SK-N-SH treated with all-trans-retinoic acid at 6 μM for 48 hours (cell line): ENCODE measurements at regions not wholly inside any gene's neighbourhood (a gene's known extent, or its start where the extent isn't known, plus 50 kb on each side); places are given as distances from the start of the nearest gene placed in this dataset.

ENCODE experiments used
- BACH2 ChIP-seq: fragments of 250-450 bp; sonication (Bioruptor Pico); IDR thresholded peaks from 2 replicates; pipeline ENCODE4 v1.9.0; 2021; ENCODE audit warnings: mild to moderate bottlenecking, borderline replicate concordance
- CSDC2 ChIP-seq: fragments of 250-450 bp; sonication (Bioruptor Pico); IDR thresholded peaks from 2 replicates; pipeline ENCODE4 v1.5.0; 2020; ENCODE audit warnings: mild to moderate bottlenecking, moderate library complexity
- ISL1 ChIP-seq: fragments of 250-450 bp; sonication (Bioruptor Pico); IDR thresholded peaks from 2 replicates; pipeline ENCODE4 v2.1.2; 2022; ENCODE audit warnings: mild to moderate bottlenecking, moderate library complexity
- POU6F1 ChIP-seq: fragments of 250-450 bp; sonication (Bioruptor Pico); IDR thresholded peaks from 2 replicates; pipeline ENCODE4 v1.8.0; 2021; ENCODE audit warnings: low read depth, mild to moderate bottlenecking, moderate library complexity, borderline replicate concordance
- RARB ChIP-seq: fragments of 250-450 bp; sonication (Bioruptor Pico); IDR thresholded peaks from 2 replicates; pipeline ENCODE4 v1.8.0; 2021; ENCODE audit warnings: mild to moderate bottlenecking, moderate library complexity
- SNAI2 ChIP-seq: fragments of 250-450 bp; sonication (Bioruptor Pico); IDR thresholded peaks from 2 replicates; pipeline ENCODE4 v1.5.0; 2020; ENCODE audit warnings: mild to moderate bottlenecking, moderate library complexity
- TOX ChIP-seq: fragments of 250-450 bp; sonication (Bioruptor Pico); IDR thresholded peaks from 2 replicates; pipeline ENCODE4 v1.8.0; 2021; ENCODE audit warnings: mild to moderate bottlenecking, moderate library complexity, borderline replicate concordance
- TSHZ2 ChIP-seq: fragments of 250-450 bp; sonication (Bioruptor Pico); IDR thresholded peaks from 2 replicates; pipeline ENCODE4 v1.5.0; 2020; ENCODE audit warnings: mild to moderate bottlenecking, moderate library complexity
- ZFP30 ChIP-seq: fragments of 450-650 bp; formaldehyde crosslinking; IDR thresholded peaks from 2 replicates; pipeline ENCODE4 v1.5.0; 2022; ENCODE audit warnings: mild to moderate bottlenecking, moderate library complexity
- ZNF8 ChIP-seq: fragments of 450-650 bp; formaldehyde crosslinking; IDR thresholded peaks from 2 replicates; pipeline ENCODE4 v1.5.0; 2020; ENCODE audit warnings: mild to moderate bottlenecking, moderate library complexity
- TF ChIP-seq, protein P1 (sequence below): fragments of 250-450 bp; sonication (Bioruptor Pico); IDR thresholded peaks from 2 replicates; pipeline ENCODE4 v1.8.0; 2020; ENCODE audit warnings: mild to moderate bottlenecking, moderate library complexity, borderline replicate concordance

DNA sequence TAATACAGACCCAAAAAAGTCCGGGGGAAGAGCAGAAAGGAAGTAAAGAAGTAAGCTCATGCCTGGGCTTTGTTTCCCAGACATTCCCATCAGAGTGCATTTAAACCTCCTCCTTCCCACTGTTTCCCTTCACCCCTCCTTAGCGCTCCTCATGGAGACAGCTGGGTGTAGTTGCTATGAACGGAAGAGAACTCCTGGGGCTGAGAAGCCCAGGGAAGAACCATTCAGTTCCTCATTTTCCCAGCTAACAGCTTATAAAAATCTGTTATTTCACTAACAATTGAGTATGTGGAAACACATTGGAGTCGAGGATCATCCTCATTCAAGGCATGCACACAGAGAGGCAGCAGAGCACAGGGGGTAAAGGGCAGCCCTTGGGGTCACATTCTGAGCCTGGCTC, 299.3 kb downstream of the SHQ1 start:
- TF ChIP-seq BACH2 (CRISPR knock-in tag) (no peak), ZNF8 (no peak), RARB (CRISPR knock-in tag) (no peak), SNAI2 (CRISPR knock-in tag) (no peak), ZFP30 (CRISPR knock-in tag) (no peak), TSHZ2 (CRISPR knock-in tag) (no peak), CSDC2 (CRISPR knock-in tag) (no peak), POU6F1 (CRISPR knock-in tag) (no peak), TOX (CRISPR knock-in tag) (no peak), ISL1 (CRISPR knock-in tag) (no peak)
- TF ChIP-seq, protein P1, sequence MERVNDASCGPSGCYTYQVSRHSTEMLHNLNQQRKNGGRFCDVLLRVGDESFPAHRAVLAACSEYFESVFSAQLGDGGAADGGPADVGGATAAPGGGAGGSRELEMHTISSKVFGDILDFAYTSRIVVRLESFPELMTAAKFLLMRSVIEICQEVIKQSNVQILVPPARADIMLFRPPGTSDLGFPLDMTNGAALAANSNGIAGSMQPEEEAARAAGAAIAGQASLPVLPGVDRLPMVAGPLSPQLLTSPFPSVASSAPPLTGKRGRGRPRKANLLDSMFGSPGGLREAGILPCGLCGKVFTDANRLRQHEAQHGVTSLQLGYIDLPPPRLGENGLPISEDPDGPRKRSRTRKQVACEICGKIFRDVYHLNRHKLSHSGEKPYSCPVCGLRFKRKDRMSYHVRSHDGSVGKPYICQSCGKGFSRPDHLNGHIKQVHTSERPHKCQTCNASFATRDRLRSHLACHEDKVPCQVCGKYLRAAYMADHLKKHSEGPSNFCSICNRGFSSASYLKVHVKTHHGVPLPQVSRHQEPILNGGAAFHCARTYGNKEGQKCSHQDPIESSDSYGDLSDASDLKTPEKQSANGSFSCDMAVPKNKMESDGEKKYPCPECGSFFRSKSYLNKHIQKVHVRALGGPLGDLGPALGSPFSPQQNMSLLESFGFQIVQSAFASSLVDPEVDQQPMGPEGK (CRISPR knock-in tag) = no peak
